Stimulated activated naive CD4-positive, alpha-beta T cell treated with Interleukin-2 at 50 U/mL for 16 hours (primary cell): ENCODE measurements at regions not wholly inside any gene's neighbourhood (a gene's known extent, or its start where the extent isn't known, plus 50 kb on each side); places are given as distances from the start of the nearest gene placed in this dataset.

ENCODE experiments used
- DNase-seq: peaks from one replicate; lab custom pipeline; 2025; lab: John Stamatoyannopoulos, UW

- DNase-seq = no peak
Measured at GRCh38 chr3:46146548-46146947, 61.6 kb downstream of the CCR1 start.

GRCh38 chr3:46146021-46146420 is 62.1 kb downstream of the CCR1 start:
- DNase-seq = no peak

- DNase-seq = no peak
Measured at GRCh38 chr3:46145147-46145546, 63.0 kb downstream of the CCR1 start.

GRCh38 chr3:46143951-46144473 is 64.1 kb downstream of the CCR1 start:
- DNase-seq = no peak

GRCh38 chr3:46141813-46142212 is 66.3 kb downstream of the CCR1 start:
- no peak for DNase-seq

GRCh38 chr3:46138581-46138980 is 69.5 kb downstream of the CCR1 start:
- DNase-seq = no peak

- no peak for DNase-seq
Measured at GRCh38 chr3:46135475-46135874, 72.6 kb downstream of the CCR1 start.

- DNase-seq = no peak
Measured at GRCh38 chr3:46133285-46133684, 74.8 kb downstream of the CCR1 start.

- no peak for DNase-seq
Measured at GRCh38 chr3:46132565-46132964, 75.5 kb downstream of the CCR1 start.

GRCh38 chr3:46131884-46132450 is 76.1 kb downstream of the CCR1 start:
- DNase-seq = no peak

GRCh38 chr3:46130631-46131310 is 77.3 kb downstream of the CCR1 start:
- no peak for DNase-seq

GRCh38 chr3:46129588-46130272 is 78.4 kb downstream of the CCR1 start:
- DNase-seq = no peak

- no peak for DNase-seq
Measured at GRCh38 chr3:46127503-46127902, 80.6 kb downstream of the CCR1 start.

GRCh38 chr3:46124216-46125177 is 83.6 kb downstream of the CCR1 start:
- no peak for DNase-seq

- no peak for DNase-seq
Measured at GRCh38 chr3:46123646-46124045, 84.5 kb downstream of the CCR1 start.

GRCh38 chr3:46122091-46122490 is 86.0 kb downstream of the CCR1 start:
- no peak for DNase-seq

GRCh38 chr3:46120983-46121382 is 87.1 kb downstream of the CCR1 start:
- no peak for DNase-seq

GRCh38 chr3:46119709-46120498 is 88.2 kb downstream of the CCR1 start:
- DNase-seq = no peak

GRCh38 chr3:46119253-46119652 is 88.9 kb downstream of the CCR1 start:
- DNase-seq = no peak

- no peak for DNase-seq
Measured at GRCh38 chr3:46116996-46117395, 89.7 kb upstream of the XCR1 start.

GRCh38 chr3:46114323-46114988 is 87.2 kb upstream of the XCR1 start:
- no peak for DNase-seq
